Posterior cingulate gyrus (tissue), 11 donors: ENCODE measurements at regions not wholly inside any gene's neighbourhood (a gene's known extent, or its start where the extent isn't known, plus 50 kb on each side); places are given as distances from the start of the nearest gene placed in this dataset.
"Not testable (repeated sequence)": the region's sequence is repeated elsewhere in the genome, so short reads cannot be mapped to it uniquely, and the experiment has no call there.

Experiments used
- DNase-seq, 10 donors: peaks; one replicate each; pipeline versions ENCODE4 v3.0.0 to v3.0.0-alpha.2; 2020 to 2021; ENCODE audit warnings: mixed read lengths in 3 of 10
- intact Hi-C: fragments of 100-400 bp; cut with DNase I; formaldehyde crosslinking; loops from one replicate; pipeline ENCODE4 v1.15.1; 2023

GRCh38 chr2:7417845-7418742 lies 500.9 kb downstream of the RNF144A start:
- intact Hi-C loops = no loop called here
- DNase-seq = no peak

DNA sequence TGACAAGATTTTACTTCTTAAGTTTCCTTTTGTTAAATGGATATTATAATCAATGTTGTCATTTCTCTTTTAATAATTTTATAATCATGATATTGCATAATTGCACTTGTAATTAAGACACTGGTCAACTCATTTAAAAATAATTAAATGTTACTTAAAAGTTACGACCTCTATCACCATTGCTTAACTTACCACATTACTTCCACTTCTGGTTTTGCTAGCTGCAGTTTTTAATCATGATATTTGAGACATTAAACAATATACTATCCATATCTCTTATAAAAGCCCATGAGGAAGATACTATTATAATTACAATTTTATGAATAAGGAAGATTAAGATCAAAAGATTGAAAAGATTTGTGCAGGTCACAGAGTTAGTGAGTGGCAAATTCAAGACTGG lies 502.0 kb downstream of the RNF144A start:
- no peak for DNase-seq
- intact Hi-C loops = no loop called here

DNA sequence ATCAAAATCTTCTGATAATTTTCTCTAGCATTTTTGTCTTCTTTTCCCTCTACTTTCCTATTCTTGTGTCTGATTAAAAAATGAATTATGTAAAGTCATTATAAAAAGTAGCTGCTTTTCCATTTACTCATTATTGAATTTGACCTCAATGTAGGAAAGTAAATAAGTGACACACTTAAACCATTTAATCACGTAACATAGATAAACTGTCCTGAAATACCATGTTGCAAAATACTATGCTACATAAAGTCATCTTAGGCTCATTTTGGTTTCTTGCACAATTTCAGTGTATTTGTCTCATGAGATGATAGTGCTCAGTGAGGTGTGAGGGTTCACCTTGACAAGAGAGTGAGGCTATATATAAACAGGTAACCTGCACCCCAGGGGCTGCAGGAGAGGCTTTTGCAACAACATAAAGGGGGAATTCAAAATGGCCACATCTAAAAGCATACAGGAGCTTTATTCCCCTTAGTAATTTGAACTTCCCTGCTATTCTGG lies 502.7 kb downstream of the RNF144A start:
- intact Hi-C loops = no loop called here
- no peak for DNase-seq

GRCh38 chr2:7420530-7420929 lies 503.3 kb downstream of the RNF144A start:
- intact Hi-C loops = no loop called here
- DNase-seq = no peak

GRCh38 chr2:7424481-7424880 lies 507.3 kb downstream of the RNF144A start:
- intact Hi-C loops = no loop called here
- no peak for DNase-seq

DNA sequence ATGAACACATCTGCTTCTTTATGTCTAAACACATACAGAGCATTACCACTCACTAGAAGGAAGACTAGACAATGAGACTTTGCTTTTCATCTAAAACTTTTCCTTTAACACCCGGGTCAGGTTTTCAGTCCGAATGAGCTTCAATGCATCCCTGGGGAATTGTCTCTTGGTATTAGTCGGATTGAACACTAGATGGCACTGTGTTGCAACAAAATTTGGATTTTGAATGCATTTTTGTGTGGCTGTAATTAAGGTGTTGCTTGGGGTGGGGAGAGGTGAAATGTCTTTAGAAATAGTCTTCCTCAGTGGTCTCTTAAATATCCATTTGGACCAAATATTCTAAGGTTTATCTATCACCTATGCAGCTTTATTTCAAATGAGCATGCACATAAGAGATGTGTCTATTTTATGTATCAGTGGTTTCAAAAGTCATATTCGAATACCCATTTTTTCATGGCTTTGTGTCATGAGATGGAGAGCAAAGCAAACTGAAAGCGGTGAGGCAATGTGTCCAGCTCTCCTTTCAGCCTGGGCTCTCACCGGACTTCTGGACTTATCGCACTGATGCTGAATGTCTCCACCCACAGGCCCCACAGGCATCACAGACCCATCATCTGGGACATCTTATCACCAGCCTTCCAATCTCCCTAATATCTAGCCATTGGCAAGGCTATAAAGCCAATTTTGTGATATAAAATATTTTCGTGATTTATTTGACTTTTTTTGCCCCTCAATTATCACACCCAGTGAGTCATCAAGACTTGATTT lies 510.3 kb downstream of the RNF144A start:
- no peak for DNase-seq

DNA sequence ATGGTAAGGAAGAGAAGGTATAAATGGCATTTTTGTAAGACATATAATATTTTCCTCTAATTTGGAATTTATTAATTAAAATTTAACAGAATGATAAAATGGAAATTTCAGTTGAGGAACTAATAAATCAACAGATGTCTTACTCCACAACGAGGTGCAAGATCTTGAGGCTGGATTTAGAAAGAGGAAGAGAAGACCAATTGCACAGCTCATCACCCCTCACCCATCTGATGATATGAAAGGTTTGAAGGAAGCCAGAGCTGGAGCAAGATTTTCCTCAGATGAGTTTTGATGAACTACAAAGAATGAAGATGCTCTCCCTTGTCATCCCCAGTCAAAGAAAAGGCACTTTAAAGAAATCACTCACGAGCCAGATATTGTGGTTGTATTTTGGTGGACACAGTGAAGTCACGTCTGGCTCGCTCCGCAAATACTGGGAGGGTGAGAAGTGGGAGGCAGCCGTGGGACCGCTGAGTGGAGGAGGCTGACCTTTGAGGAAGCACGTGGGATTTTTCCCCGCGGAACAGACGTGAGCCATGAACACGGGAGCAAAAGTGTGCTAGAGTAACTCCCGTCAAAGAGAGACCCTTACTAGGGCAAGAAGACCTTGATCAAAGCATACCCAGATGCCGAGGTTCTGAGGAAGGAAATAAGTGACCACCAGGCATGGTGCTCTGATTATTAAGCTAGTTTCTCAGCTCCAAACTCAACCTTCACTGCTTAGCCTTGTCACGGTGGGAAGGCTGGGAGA lies 511.4 kb downstream of the RNF144A start:
- intact Hi-C loops = loop anchor here (5.0 kb wide), 1 partner anchor 1339 kb away; no protein-coding TSS in a partner anchor

More for the DNA sequence above, 510.3 kb downstream of the RNF144A start:
- intact Hi-C loops = loop anchor here (1.0 to 5.0 kb wide), 2 partner anchors 1258 to 1340 kb away; no protein-coding TSS in a partner anchor

GRCh38 chr2:7429733-7430132 lies 512.5 kb downstream of the RNF144A start:
- intact Hi-C loops = loop anchor here (5.0 kb wide), 1 partner anchor 1338 kb away; no protein-coding TSS in a partner anchor
- DNase-seq = no peak

More for the DNA sequence above, 511.4 kb downstream of the RNF144A start:
- no peak for DNase-seq

DNA sequence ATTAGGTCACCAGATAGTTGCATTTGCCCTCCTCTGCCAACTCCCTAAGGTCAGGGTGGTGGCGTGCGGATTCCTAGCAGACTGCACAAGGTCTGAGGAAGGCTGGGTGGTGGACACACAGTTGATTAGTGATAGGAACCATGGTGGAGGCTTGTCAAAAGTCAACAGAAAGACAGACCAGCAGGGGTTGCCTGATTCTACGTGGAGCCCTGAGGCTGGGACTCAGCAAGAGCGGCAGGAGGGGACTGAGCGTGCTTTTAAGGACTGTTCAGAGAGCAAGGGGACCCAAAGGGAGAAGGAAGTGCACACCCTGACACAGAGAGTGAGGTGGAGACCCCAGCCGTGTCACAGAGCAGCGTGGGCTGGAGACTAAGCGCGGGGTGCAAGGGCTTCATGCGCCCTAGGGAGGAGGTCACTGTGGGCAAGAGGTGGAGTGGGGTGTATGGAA lies 513.2 kb downstream of the RNF144A start:
- DNase-seq = peak in 1 of 10 donors; percentile 77
- intact Hi-C loops = no loop called here

DNA sequence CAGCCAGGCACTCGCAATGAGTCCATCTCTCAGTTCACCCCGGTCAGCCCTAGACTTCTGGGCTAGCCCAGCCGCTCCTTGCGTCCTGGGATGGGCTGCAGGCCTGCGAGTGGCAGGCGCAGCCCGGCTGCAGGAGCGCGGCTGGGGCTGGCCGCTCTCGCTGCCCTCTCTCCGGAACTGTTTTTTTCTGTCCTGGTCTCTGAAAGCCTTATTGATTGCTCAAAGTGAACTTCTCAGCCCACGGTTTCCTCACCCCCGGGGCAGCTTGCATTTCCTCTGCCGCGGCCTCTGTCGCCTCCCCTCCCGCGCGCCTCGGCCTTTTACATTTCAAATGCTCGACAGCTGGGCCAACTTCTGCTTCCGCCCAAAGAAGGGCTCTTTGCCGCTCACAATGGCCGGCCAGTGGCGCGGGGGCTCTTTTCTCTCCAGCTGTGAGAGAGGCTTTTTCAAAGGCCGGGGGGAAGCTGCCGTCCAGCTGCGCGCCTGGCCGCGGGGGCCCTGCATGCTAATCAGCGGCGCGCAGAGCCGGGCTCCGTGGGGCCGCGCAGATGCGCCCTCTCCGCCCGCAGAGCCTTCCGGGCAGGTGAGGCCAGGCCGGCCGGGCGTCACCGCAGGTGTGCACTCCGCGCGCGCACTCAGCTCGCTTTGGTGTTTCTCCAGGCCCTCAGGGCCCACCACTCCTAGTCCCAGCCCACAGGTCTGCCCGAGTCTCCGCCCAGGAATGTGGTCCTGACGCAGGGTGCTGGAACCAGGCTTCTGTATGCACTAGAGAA lies 513.8 kb downstream of the RNF144A start:
- DNase-seq = peak in 5 of 10 donors; percentile 13 to 77 (median 34)
- intact Hi-C loops = no loop called here

GRCh38 chr2:7432436-7432835 lies 515.2 kb downstream of the RNF144A start:
- DNase-seq = no peak
- intact Hi-C loops = no loop called here

DNA sequence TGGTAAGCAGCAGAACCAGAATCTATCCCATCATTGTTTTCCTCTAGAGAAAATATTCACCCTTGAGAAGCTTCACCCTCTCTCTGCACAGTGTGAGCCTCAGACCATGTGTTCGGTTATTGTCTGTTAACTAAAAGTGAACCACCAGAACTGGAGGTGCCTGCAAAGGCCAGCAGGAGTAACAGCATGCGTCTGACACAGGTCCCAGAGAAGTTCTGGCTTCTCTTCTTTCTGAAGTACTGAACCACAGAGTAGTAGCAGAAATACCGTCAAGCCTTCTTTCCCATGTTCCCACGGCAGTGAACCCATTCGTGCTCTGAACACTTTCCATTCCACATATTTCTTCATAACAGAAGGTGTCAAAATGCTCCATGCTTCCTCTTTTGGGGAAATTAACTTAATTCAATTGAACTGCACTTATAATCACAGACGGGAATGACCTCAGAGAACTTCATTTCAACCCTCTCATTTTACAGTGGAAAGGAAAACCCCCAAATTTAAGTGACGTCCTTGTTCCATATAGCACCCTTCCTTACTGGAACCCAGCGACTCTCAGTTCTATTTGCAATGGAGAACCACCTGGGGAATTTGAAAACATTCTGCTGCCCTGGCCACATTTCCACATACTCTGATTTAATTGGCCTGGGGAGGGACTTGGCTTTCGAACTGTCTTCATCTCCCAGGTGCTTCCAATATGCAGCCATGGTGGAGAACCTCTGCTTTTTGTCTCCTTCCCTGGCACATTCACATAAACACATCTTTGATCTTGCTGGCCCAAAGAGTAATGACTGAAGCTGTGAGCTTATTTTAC lies 519.1 kb downstream of the RNF144A start:
- intact Hi-C loops = no loop called here
- no peak for DNase-seq

DNA sequence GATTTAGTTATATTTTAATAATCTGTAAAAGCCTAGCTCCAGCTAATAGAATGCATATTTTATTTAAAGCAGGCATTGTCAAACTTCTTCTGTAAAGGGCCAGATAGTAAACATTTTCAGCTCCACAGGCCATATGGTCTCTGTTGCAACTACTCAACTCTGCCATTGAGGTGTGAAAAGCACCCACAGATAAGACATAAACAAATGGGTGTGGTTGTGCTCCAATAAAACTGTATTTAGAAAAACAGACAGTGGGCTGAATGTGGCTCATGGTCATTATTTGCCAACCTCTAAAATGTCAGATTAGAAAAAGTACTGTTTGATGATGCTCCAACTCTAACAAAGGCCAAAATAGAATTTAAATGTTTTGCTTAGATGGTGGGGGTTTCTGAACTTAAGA lies 519.9 kb downstream of the RNF144A start:
- intact Hi-C loops = no loop called here
- no peak for DNase-seq

GRCh38 chr2:7437716-7438632 lies 520.8 kb downstream of the RNF144A start:
- no peak for DNase-seq
- intact Hi-C loops = no loop called here

GRCh38 chr2:7438855-7439254 lies 521.6 kb downstream of the RNF144A start:
- no peak for DNase-seq
- intact Hi-C loops = no loop called here

DNA sequence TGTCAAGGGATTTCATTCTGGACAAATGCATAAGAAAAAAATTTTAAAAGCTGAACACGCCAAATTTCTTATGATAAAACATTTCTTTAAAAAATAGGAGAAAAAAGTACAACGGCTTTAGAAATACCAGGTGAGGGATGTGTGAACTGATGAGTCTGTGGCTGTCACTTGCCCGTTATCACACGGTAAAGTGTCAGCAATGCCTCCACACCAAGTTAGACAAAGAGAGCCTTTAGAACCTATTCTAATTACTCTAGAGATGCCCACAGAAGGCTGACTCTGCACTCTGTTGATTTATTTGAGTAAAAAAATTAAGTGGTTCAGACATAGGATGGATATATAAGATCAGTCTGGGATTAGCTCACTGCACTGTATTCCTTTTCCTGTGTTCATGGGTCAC lies 523.8 kb downstream of the RNF144A start:
- no peak for DNase-seq
- intact Hi-C loops = no loop called here

- DNase-seq, intact Hi-C loops: not testable (repeated sequence)
These were observed 524.6 kb downstream of the RNF144A start for GRCh38 chr2:7441841-7442240.

DNA sequence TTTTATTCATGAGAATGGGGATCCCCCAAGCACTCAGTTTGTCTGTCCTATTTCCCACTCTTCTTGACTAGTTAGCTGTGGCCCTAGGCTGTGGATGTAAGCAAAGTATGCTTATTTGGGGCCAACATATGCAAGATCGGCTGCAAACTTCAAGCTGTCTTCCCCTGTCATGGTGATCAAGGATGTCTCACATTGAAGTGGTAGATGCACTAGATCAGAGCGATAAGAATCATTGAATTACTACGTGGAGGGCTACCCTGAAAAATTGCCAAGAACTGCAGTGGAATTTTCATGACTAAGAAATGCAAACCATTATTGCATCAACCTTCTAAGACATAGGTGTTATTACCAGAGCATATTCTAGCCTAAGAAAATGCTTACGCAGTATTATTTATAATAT lies 527.4 kb downstream of the RNF144A start:
- no peak for DNase-seq
- intact Hi-C loops = no loop called here
